ENCODE measurements at regions not wholly inside any gene's neighbourhood (a gene's known extent, or its start where the extent isn't known, plus 50 kb on each side); places are given as distances from the start of the nearest gene placed in this dataset.

GRCh38 chr14:71701990-71702389, 230.2 kb upstream of the RGS6 start:
- no peaks in the 10 kb centered on the region for H3K9me3 ChIP-seq
- H3K27ac ChIP-seq = no peak overlapping the region
- H3K4me1 ChIP-seq = no peaks in the 10 kb centered on the region
- DNase-seq = no peak
- ATAC-seq = no peak
- no peak overlapping the region for H3K4me3 ChIP-seq
- no peaks in the 10 kb centered on the region for H3K27me3 ChIP-seq
- peaks cover 9% of the 10 kb centered on the region for H3K36me3 ChIP-seq
- no peak for TF ChIP-seq CTCF (IDR thresholded peaks at IDR 0.05)
- intact Hi-C loops (cut with DNase I) = no loop called here

GRCh38 chr14:71702786-71703185, 229.4 kb upstream of the RGS6 start:
- Histone ChIP-seq H3K36me3 (peaks cover 9% of the 10 kb centered on the region), H3K27ac (no peak overlapping the region), H3K9me3 (no peaks in the 10 kb centered on the region), H3K4me1 (no peaks in the 10 kb centered on the region), H3K27me3 (no peaks in the 10 kb centered on the region), H3K4me3 (no peak overlapping the region)
- ATAC-seq = no peak
- no peak for TF ChIP-seq CTCF (IDR thresholded peaks at IDR 0.05)
- no peak for DNase-seq
- intact Hi-C loops (cut with DNase I) = no loop called here

GRCh38 chr14:71703477-71703876, 228.8 kb upstream of the RGS6 start:
- Histone ChIP-seq H3K4me1 (no peaks in the 10 kb centered on the region), H3K4me3 (no peak overlapping the region), H3K27me3 (no peaks in the 10 kb centered on the region), H3K9me3 (no peaks in the 10 kb centered on the region), H3K36me3 (peaks cover 9% of the 10 kb centered on the region), H3K27ac (no peak overlapping the region)
- no peak for ATAC-seq
- intact Hi-C loops (cut with DNase I) = no loop called here
- TF ChIP-seq CTCF (IDR thresholded peaks at IDR 0.05) = no peak
- no peak for DNase-seq

GRCh38 chr14:71704210-71704609, 228.0 kb upstream of the RGS6 start:
- Histone ChIP-seq H3K4me1 (no peaks in the 10 kb centered on the region), H3K27ac (no peak overlapping the region), H3K4me3 (no peak overlapping the region), H3K36me3 (peaks cover 11% of the 10 kb centered on the region), H3K27me3 (no peaks in the 10 kb centered on the region), H3K9me3 (no peaks in the 10 kb centered on the region)
- TF ChIP-seq CTCF (IDR thresholded peaks at IDR 0.05) = no peak
- no peak for ATAC-seq
- intact Hi-C loops (cut with DNase I) = no loop called here
- DNase-seq = no peak

GRCh38 chr14:71705460-71705859, 226.8 kb upstream of the RGS6 start:
- Histone ChIP-seq H3K4me3 (no peak overlapping the region), H3K9me3 (no peaks in the 10 kb centered on the region), H3K4me1 (no peaks in the 10 kb centered on the region), H3K36me3 (peaks cover 19% of the 10 kb centered on the region), H3K27ac (no peak overlapping the region), H3K27me3 (no peaks in the 10 kb centered on the region)
- DNase-seq (no peak), ATAC-seq (no peak)
- no peak for TF ChIP-seq CTCF (IDR thresholded peaks at IDR 0.05)
- intact Hi-C loops (cut with DNase I) = no loop called here

GRCh38 chr14:71709076-71709475, 223.2 kb upstream of the RGS6 start:
- no peak overlapping the region for H3K4me3 ChIP-seq
- peak; percentile 64 for ATAC-seq
- peaks cover 19% of the 10 kb centered on the region for H3K36me3 ChIP-seq
- no peak for TF ChIP-seq CTCF (IDR thresholded peaks at IDR 0.05)
- peaks cover 15% of the 10 kb centered on the region for H3K4me1 ChIP-seq
- no peaks in the 10 kb centered on the region for H3K27me3 ChIP-seq
- no peak for DNase-seq
- H3K9me3 ChIP-seq = no peaks in the 10 kb centered on the region
- intact Hi-C loops (cut with DNase I) = no loop called here
- H3K27ac ChIP-seq = no peak overlapping the region

Measured in upper lobe of right lung (tissue), 1 donor.